Stimulated activated CD4-positive, alpha-beta T cell treated with anti-CD3 and anti-CD28 coated beads, TNF-alpha, amount 100 ng/mL, for 24 hours (primary cell): ENCODE measurements at regions not wholly inside any gene's neighbourhood (a gene's known extent, or its start where the extent isn't known, plus 50 kb on each side); places are given as distances from the start of the nearest gene placed in this dataset.

Experiments
- DNase-seq, 3 experiments: peaks; one replicate each; pipeline ENCODE4 v3.0.0-alpha.2; 2020; ENCODE audit warnings: low read depth in 3 of 3

GRCh38 chr5:66306105-66306843, 162.2 kb downstream of the SREK1 start:
- DNase-seq = peak in 1 of 3 experiments; percentile 21

- no peak for DNase-seq
Measured at GRCh38 chr5:66306844-66307315, 162.8 kb downstream of the SREK1 start.

GRCh38 chr5:66307647-66308241, 163.6 kb downstream of the SREK1 start:
- no peak for DNase-seq

GRCh38 chr5:66312266-66312665, 168.2 kb downstream of the SREK1 start:
- DNase-seq = no peak

GRCh38 chr5:66315784-66316183, 171.7 kb downstream of the SREK1 start:
- no peak for DNase-seq

GRCh38 chr5:66322786-66323528, 178.9 kb downstream of the SREK1 start:
- DNase-seq = no peak

GRCh38 chr5:66323529-66323895, 179.4 kb downstream of the SREK1 start:
- no peak for DNase-seq

GRCh38 chr5:66324357-66324756, 180.3 kb downstream of the SREK1 start:
- DNase-seq = no peak

GRCh38 chr5:66326276-66326675, 182.2 kb downstream of the SREK1 start:
- no peak for DNase-seq

- no peak for DNase-seq
Measured at GRCh38 chr5:66327008-66327407, 182.9 kb downstream of the SREK1 start.

GRCh38 chr5:66329078-66329477, 185.0 kb downstream of the SREK1 start:
- DNase-seq = peak in 1 of 3 experiments; percentile 12

- DNase-seq = no peak
Measured at GRCh38 chr5:66333192-66333591, 189.1 kb downstream of the SREK1 start.

- DNase-seq = no peak
Measured at GRCh38 chr5:66337626-66338226, 193.6 kb downstream of the SREK1 start.

- DNase-seq = no peak
Measured at GRCh38 chr5:66338828-66339227, 194.7 kb downstream of the SREK1 start.

- DNase-seq = no peak
Measured at GRCh38 chr5:66339896-66340295, 195.8 kb downstream of the SREK1 start.

- DNase-seq = no peak
Measured at GRCh38 chr5:66340786-66341185, 196.7 kb downstream of the SREK1 start.

GRCh38 chr5:66342341-66342880, 198.3 kb downstream of the SREK1 start:
- DNase-seq = no peak

GRCh38 chr5:66343370-66344071, 199.4 kb downstream of the SREK1 start:
- no peak for DNase-seq

GRCh38 chr5:66344544-66344943, 200.4 kb downstream of the SREK1 start:
- no peak for DNase-seq

- no peak for DNase-seq
Measured at GRCh38 chr5:66345281-66345680, 201.2 kb downstream of the SREK1 start.

- no peak for DNase-seq
Measured at GRCh38 chr5:66346869-66347268, 202.8 kb downstream of the SREK1 start.
